ENCODE measurements at regions not wholly inside any gene's neighbourhood (a gene's known extent, or its start where the extent isn't known, plus 50 kb on each side); places are given as distances from the start of the nearest gene placed in this dataset.

GRCh38 chr3:153963012-153963411, 158.2 kb upstream of the ARHGEF26 start:
- TF ChIP-seq NR3C1 (CRISPR knock-in tag; conservative IDR thresholded peaks at IDR 0.05; ENCODE audit: low read depth) (no peak), CREM (CRISPR knock-in tag; IDR thresholded peaks at IDR 0.05) (no peak), SOX15 (CRISPR knock-in tag; IDR thresholded peaks at IDR 0.05) (no peak), CTCF (IDR thresholded peaks at IDR 0.05) (no peak), IRF1 (CRISPR knock-in tag; IDR thresholded peaks at IDR 0.05) (no peak), USF2 (CRISPR knock-in tag; IDR thresholded peaks at IDR 0.05) (no peak), TEAD4 (CRISPR knock-in tag; IDR thresholded peaks at IDR 0.05) (no peak), FOXP4 (CRISPR knock-in tag; IDR thresholded peaks at IDR 0.05) (no peak)

All from WTC11 (cell line).